HL-60 (cell line): ENCODE measurements at regions not wholly inside any gene's neighbourhood (a gene's known extent, or its start where the extent isn't known, plus 50 kb on each side); places are given as distances from the start of the nearest gene placed in this dataset.
A peak's percentile ranks its signal among the peaks of the same experiment; 100 is the strongest.

Source experiments
- DNase-seq, 2 experiments: peaks; one replicate each; pipeline ENCODE4 v3.0.0-alpha.2; 2010 to 2020; ENCODE audit warnings: low read depth in 1 of 2, low spot score in 1 of 2
- H3K27ac ChIP-seq: fragments of 250-450 bp; sonication (Bioruptor Pico); replicated peaks from 2 replicates; pipeline ENCODE4 v1.5.1; 2020; ENCODE audit warnings: mild to moderate bottlenecking, moderate library complexity
- H3K27me3 ChIP-seq: fragments of 250-450 bp; sonication (Bioruptor Pico); 2 replicates; pipeline ENCODE4 v1.5.1; 2021; ENCODE audit warnings: mild to moderate bottlenecking, moderate library complexity; ENCODE audit not compliant: insufficient read depth, poor library complexity, severe bottlenecking
- H3K4me3 ChIP-seq: replicated peaks from 2 replicates; pipeline ENCODE4 v1.5.1; 2011; ENCODE audit warnings: mild to moderate bottlenecking, control low read depth, low read length; ENCODE audit not compliant: insufficient read depth
- GABPA ChIP-seq: IDR thresholded peaks from 2 replicates; pipeline ENCODE4 v1.6.1; 2012; ENCODE audit warnings: low read depth
- POLR2AphosphoS5 ChIP-seq: IDR thresholded peaks from 2 replicates; pipeline ENCODE4 v1.6.1; 2012; ENCODE audit warnings: low read depth
- REST ChIP-seq: IDR thresholded peaks from 2 replicates; pipeline ENCODE4 v1.6.1; 2012; ENCODE audit warnings: low read depth; ENCODE audit not compliant: insufficient replicate concordance
- SPI1 ChIP-seq: IDR thresholded peaks from 2 replicates; pipeline ENCODE4 v1.6.1; 2012; ENCODE audit warnings: low read depth, mild to moderate bottlenecking, borderline replicate concordance
- TF ChIP-seq, protein P1 (sequence below): IDR thresholded peaks from one replicate; pipeline ENCODE4 v1.5.1; 2011; ENCODE audit warnings: low read length, control low read depth, inconsistent platforms; ENCODE audit not compliant: insufficient read depth

- DNase-seq: no peak
- H3K27me3 ChIP-seq: no peaks in the 10 kb centered on the region
- TF ChIP-seq, protein P1, sequence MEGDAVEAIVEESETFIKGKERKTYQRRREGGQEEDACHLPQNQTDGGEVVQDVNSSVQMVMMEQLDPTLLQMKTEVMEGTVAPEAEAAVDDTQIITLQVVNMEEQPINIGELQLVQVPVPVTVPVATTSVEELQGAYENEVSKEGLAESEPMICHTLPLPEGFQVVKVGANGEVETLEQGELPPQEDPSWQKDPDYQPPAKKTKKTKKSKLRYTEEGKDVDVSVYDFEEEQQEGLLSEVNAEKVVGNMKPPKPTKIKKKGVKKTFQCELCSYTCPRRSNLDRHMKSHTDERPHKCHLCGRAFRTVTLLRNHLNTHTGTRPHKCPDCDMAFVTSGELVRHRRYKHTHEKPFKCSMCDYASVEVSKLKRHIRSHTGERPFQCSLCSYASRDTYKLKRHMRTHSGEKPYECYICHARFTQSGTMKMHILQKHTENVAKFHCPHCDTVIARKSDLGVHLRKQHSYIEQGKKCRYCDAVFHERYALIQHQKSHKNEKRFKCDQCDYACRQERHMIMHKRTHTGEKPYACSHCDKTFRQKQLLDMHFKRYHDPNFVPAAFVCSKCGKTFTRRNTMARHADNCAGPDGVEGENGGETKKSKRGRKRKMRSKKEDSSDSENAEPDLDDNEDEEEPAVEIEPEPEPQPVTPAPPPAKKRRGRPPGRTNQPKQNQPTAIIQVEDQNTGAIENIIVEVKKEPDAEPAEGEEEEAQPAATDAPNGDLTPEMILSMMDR: no peak
- TF ChIP-seq GABPA (no peak), POLR2AphosphoS5 (no peak), REST (no peak), SPI1 (no peak)
- H3K4me3 ChIP-seq: no peak overlapping the region
- H3K27ac ChIP-seq: no peak overlapping the region
Measured at GRCh38 chr1:24992761-24993211, 62.7 kb upstream of the RUNX3 start.

DNA sequence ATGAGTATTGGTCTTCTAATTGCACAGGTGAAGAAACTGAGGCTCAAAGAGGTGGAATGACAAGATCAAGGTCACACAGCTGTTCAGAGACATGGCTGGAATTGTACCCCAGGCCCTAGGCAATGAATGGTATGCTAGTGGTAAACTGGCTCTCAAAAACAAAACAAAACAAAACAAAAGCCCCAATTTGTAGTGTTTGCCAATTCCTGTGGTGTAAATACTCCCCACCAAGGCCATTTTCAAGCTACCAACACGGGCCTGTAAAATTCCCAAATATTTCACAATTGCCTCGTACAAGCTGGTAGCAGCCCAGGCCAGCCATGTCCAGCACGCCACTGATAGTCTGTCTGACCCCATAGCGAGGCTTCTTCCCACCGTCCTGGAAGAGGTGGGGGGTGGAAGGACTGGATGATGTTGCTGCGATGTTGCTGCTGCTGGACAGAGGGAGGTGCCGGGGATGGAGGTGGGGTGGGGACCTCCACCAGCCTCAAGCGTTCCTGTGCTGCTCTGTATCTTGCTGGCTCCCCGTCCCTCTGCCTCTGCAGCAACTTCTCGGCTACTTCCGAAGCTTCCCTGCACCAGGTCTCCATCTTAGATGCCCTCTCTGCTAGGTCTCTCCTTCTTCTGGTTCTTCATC, 62.2 kb upstream of the RUNX3 start:
- H3K4me3 ChIP-seq: no peak overlapping the region

DNA sequence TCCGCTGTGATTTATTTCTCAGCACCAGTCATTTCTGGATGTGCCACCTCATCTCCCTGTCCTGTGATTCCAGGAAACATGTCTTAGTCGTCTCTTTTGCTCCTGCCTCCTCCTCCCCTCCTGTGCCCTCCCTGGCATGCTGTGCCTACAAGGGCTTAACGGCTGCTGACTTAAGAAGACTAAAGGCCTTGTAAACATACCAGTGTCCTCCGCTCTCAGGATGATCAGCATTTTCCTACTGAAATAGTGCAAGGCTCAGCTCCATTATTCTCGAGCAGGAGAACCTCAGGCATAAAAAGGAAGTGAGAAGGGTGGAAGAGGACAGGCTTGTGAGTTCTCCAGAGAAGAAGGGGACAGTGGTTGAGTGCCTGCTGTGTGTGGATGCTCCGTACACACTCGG, 61.6 kb upstream of the RUNX3 start:
- H3K4me3 ChIP-seq: no peak overlapping the region
- no peaks in the 10 kb centered on the region for H3K27me3 ChIP-seq
- TF ChIP-seq REST: no peak
- TF ChIP-seq SPI1: peak; percentile 64; the same call in 1 of the 2 replicates
- H3K27ac ChIP-seq: no peak overlapping the region
- no peak for DNase-seq

More for the DNA sequence above, 62.2 kb upstream of the RUNX3 start:
- Histone ChIP-seq H3K27ac (no peak overlapping the region), H3K27me3 (no peaks in the 10 kb centered on the region)
- TF ChIP-seq POLR2AphosphoS5 (no peak), GABPA (no peak), REST (no peak), SPI1 (no peak)
- TF ChIP-seq, protein P1: no peak
- no peak for DNase-seq
